Glutamatergic neuron (in vitro differentiated cells): ENCODE measurements at regions not wholly inside any gene's neighbourhood (a gene's known extent, or its start where the extent isn't known, plus 50 kb on each side); places are given as distances from the start of the nearest gene placed in this dataset.

Source experiments
- DNase-seq: peaks from one replicate; pipeline ENCODE4 v3.0.0; 2022
- H3K27ac Mint-ChIP-seq: one replicate; pipeline ENCODE4 v1.8.0; 2020; ENCODE audit warnings: mild to moderate bottlenecking, mixed read lengths, inconsistent platforms; ENCODE audit not compliant: unreplicated experiment
- H3K27me3 Mint-ChIP-seq: one replicate; pipeline ENCODE4 v1.8.0; 2020; ENCODE audit warnings: mild to moderate bottlenecking, moderate library complexity, mixed read lengths, inconsistent platforms; ENCODE audit not compliant: unreplicated experiment
- H3K36me3 Mint-ChIP-seq: one replicate; pipeline ENCODE4 v1.8.0; 2020; ENCODE audit warnings: mild to moderate bottlenecking, mixed read lengths, inconsistent platforms; ENCODE audit not compliant: unreplicated experiment
- H3K4me1 Mint-ChIP-seq: one replicate; pipeline ENCODE4 v1.8.0; 2020; ENCODE audit warnings: mild to moderate bottlenecking, low read depth, mixed read lengths, inconsistent platforms; ENCODE audit not compliant: unreplicated experiment
- H3K4me3 Mint-ChIP-seq: one replicate; pipeline ENCODE4 v1.8.0; 2020; ENCODE audit warnings: mild to moderate bottlenecking, mixed read lengths, inconsistent platforms; ENCODE audit not compliant: unreplicated experiment
- H3K9me3 Mint-ChIP-seq: one replicate; pipeline ENCODE4 v1.8.0; 2020; ENCODE audit warnings: mild to moderate bottlenecking, moderate library complexity, mixed read lengths, inconsistent platforms; ENCODE audit not compliant: unreplicated experiment
- CTCF ChIP-seq: fragments of 200-600 bp; sonication (generic); IDR thresholded peaks from one replicate; pipeline ENCODE4 v1.5.0; 2021; ENCODE audit not compliant: partially characterized antibody, unreplicated experiment

GRCh38 chr4:175066923-175067627 lies 148.9 kb downstream of the ADAM29 start:
- Mint-ChIP-seq H3K4me1 (peaks cover 5% of the 10 kb centered on the region), H3K27me3 (peaks cover 2% of the 10 kb centered on the region), H3K36me3 (no peaks in the 10 kb centered on the region), H3K4me3 (no peak overlapping the region), H3K9me3 (no peaks in the 10 kb centered on the region), H3K27ac (peak overlapping the region; percentile 14)
- TF ChIP-seq CTCF, result no peak
- DNase-seq, result no peak

- no peak for DNase-seq
- Mint-ChIP-seq H3K27me3 (peaks cover 2% of the 10 kb centered on the region), H3K4me3 (no peak overlapping the region), H3K27ac (no peak overlapping the region), H3K4me1 (peaks cover 5% of the 10 kb centered on the region), H3K36me3 (no peaks in the 10 kb centered on the region), H3K9me3 (no peaks in the 10 kb centered on the region)
- TF ChIP-seq CTCF, result no peak
Observed at GRCh38 chr4:175068266-175068665, 150.1 kb downstream of the ADAM29 start.

- DNase-seq, result no peak
- H3K4me3 Mint-ChIP-seq, result no peak overlapping the region
- H3K36me3 Mint-ChIP-seq, result no peaks in the 10 kb centered on the region
- no peak overlapping the region for H3K27ac Mint-ChIP-seq
- H3K27me3 Mint-ChIP-seq, result peaks cover 2% of the 10 kb centered on the region
- no peak for TF ChIP-seq CTCF
- peaks cover 5% of the 10 kb centered on the region for H3K4me1 Mint-ChIP-seq
- H3K9me3 Mint-ChIP-seq, result no peaks in the 10 kb centered on the region
Observed at GRCh38 chr4:175070444-175070843, 152.3 kb downstream of the ADAM29 start.

GRCh38 chr4:175071123-175071522 lies 153.0 kb downstream of the ADAM29 start:
- no peak overlapping the region for H3K27ac Mint-ChIP-seq
- H3K9me3 Mint-ChIP-seq, result no peaks in the 10 kb centered on the region
- DNase-seq, result no peak
- H3K36me3 Mint-ChIP-seq, result no peaks in the 10 kb centered on the region
- H3K4me1 Mint-ChIP-seq, result peaks cover 5% of the 10 kb centered on the region
- H3K27me3 Mint-ChIP-seq, result peaks cover 2% of the 10 kb centered on the region
- TF ChIP-seq CTCF, result no peak
- H3K4me3 Mint-ChIP-seq, result no peak overlapping the region

- Mint-ChIP-seq H3K4me3 (no peak overlapping the region), H3K36me3 (no peaks in the 10 kb centered on the region), H3K27me3 (no peaks in the 10 kb centered on the region), H3K4me1 (no peaks in the 10 kb centered on the region), H3K27ac (no peak overlapping the region), H3K9me3 (peaks cover 5% of the 10 kb centered on the region)
- no peak for DNase-seq
- no peak for TF ChIP-seq CTCF
Observed at GRCh38 chr4:175087145-175087544, 169.0 kb downstream of the ADAM29 start.
